ENCODE measurements at regions not wholly inside any gene's neighbourhood (a gene's known extent, or its start where the extent isn't known, plus 50 kb on each side); places are given as distances from the start of the nearest gene placed in this dataset.
A peak's percentile ranks its signal among the peaks of the same experiment; 100 is the strongest.

DNA sequence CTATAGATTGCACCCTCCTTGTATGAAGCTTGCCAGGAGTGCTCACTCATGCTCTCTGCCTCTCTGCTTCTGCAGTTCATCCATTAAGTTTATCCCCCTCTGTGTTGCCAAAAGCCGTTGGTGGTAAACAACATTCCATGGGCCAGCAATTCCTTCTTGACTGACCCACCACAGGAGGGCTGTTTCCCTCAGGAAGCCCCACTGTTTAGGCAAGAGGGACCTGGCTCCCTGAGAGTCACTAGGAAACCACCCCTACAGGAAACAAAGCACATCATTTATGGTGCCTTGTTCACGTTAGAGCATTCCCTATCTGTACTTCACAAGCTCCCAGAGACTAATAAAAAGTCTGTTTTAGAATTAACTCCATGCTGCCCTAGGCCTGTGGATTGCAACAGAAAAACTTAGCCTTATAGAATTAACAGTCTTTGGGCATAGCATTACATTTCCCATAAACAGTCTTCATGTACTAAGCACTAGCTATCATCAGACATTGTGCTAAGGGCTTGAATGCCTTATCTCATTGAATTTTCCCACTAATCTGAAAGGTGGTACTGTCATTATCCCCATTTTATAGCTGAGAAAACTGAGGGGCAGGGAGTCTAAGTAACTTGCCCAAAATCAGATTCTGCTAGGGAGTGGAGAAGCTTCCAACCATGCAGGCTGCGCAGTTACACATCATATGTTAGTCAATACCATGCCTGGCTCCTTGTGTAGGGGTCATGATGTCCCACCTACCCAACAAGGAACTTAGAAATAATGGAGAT is 149.9 kb downstream of the SHQ1 start:
- no peaks in the 10 kb centered on the region for H3K9me3 Mint-ChIP-seq
- H3K4me1 Mint-ChIP-seq (ENCODE audit: low read depth): no peaks in the 10 kb centered on the region
- DNase-seq (no peak), ATAC-seq (no peak)
- H3K27me3 Mint-ChIP-seq (ENCODE audit: low read depth): no peaks in the 10 kb centered on the region
- H3K36me3 Mint-ChIP-seq (ENCODE audit: insufficient read depth): no peaks in the 10 kb centered on the region
- H3K4me3 Mint-ChIP-seq: no peak overlapping the region

- ATAC-seq (no peak), DNase-seq (no peak)
- Mint-ChIP-seq H3K27me3 (ENCODE audit: low read depth) (no peaks in the 10 kb centered on the region), H3K4me3 (no peak overlapping the region), H3K4me1 (ENCODE audit: low read depth) (no peaks in the 10 kb centered on the region), H3K36me3 (ENCODE audit: insufficient read depth) (no peaks in the 10 kb centered on the region), H3K9me3 (no peaks in the 10 kb centered on the region)
Measured at GRCh38 chr3:72697717-72698116, 150.5 kb downstream of the SHQ1 start.

DNA sequence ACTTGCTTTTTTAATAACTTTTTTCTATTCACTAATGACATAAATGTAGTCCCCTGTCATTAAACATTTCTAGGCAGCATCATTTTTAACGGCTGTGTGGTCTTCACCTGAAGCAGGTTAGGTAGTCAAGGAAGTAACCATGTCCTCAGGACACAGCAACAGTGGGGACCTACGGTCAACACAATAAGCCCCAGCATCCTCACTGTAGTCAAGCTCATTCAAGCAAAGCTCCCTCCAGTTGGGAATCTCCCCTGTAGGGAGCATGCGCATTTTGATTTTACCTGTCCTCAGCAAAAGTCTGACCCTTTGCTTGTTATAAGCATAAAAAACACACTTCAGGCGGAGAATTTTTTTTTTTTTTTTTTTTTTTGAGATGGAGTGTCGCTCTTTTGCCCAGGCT is 151.4 kb downstream of the SHQ1 start:
- no peak for DNase-seq
- H3K27me3 Mint-ChIP-seq (ENCODE audit: low read depth): no peaks in the 10 kb centered on the region
- no peaks in the 10 kb centered on the region for H3K36me3 Mint-ChIP-seq (ENCODE audit: insufficient read depth)
- no peaks in the 10 kb centered on the region for H3K9me3 Mint-ChIP-seq
- no peak overlapping the region for H3K4me3 Mint-ChIP-seq
- no peaks in the 10 kb centered on the region for H3K4me1 Mint-ChIP-seq (ENCODE audit: low read depth)
- no peak for ATAC-seq

DNA sequence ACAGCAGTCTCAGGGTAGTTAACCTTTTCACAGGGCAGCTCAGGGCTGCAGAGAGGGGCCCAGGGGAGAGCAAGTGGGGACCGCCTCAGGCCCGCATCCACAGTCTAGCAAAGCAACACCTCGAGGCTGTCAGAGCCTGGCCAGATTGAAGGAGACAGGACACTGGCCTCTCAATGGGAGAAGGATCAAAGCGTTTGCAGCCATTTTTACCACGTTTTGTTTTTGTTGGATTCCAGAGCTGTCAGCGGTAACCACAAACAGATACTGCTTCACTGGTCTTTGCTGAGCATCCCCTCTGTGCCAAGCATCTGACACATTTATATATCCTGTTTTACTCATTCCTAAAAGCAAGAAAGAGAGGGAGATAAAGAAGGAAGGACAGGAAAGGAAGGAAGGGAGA is 153.8 kb downstream of the SHQ1 start:
- H3K9me3 Mint-ChIP-seq: no peaks in the 10 kb centered on the region
- DNase-seq (no peak), ATAC-seq (no peak)
- H3K36me3 Mint-ChIP-seq (ENCODE audit: insufficient read depth): no peaks in the 10 kb centered on the region
- H3K27me3 Mint-ChIP-seq (ENCODE audit: low read depth): no peaks in the 10 kb centered on the region
- H3K4me3 Mint-ChIP-seq: no peak overlapping the region
- H3K4me1 Mint-ChIP-seq (ENCODE audit: low read depth): no peaks in the 10 kb centered on the region

GRCh38 chr3:72692990-72693389 is 155.3 kb downstream of the SHQ1 start:
- H3K9me3 Mint-ChIP-seq: no peaks in the 10 kb centered on the region
- H3K4me3 Mint-ChIP-seq: no peak overlapping the region
- H3K4me1 Mint-ChIP-seq (ENCODE audit: low read depth): no peaks in the 10 kb centered on the region
- DNase-seq (no peak), ATAC-seq (no peak)
- no peaks in the 10 kb centered on the region for H3K27me3 Mint-ChIP-seq (ENCODE audit: low read depth)
- no peaks in the 10 kb centered on the region for H3K36me3 Mint-ChIP-seq (ENCODE audit: insufficient read depth)

DNA sequence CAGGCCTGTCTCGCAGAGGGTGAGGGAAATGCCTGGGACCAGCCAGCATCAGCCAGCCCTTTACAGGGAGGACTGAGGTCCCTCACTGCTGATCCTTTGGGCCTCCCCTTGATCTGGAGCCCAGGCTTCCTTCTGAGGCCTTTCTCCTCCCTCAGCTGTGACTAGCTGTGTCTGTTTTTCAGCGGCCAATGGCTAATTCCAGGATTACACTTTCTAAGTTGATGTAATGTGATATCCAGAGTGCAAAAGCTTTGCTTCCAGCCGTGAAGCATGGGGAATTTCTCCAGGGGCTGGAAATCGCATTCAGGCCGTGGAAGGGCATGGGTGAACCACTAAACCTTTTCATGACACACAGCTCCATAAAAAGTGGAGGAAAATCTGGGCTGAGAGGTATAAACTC is 157.6 kb downstream of the SHQ1 start:
- no peaks in the 10 kb centered on the region for H3K36me3 Mint-ChIP-seq (ENCODE audit: insufficient read depth)
- no peak for ATAC-seq
- H3K4me1 Mint-ChIP-seq (ENCODE audit: low read depth): no peaks in the 10 kb centered on the region

GRCh38 chr3:72682936-72683452 is 165.3 kb downstream of the SHQ1 start:
- no peak for DNase-seq
- Mint-ChIP-seq H3K36me3 (ENCODE audit: insufficient read depth) (no peaks in the 10 kb centered on the region), H3K4me1 (ENCODE audit: low read depth) (peaks cover 6% of the 10 kb centered on the region), H3K4me3 (no peak overlapping the region), H3K27me3 (ENCODE audit: low read depth) (no peaks in the 10 kb centered on the region), H3K9me3 (no peaks in the 10 kb centered on the region)
- ATAC-seq: peak in 1 of 2 donors; percentile 28

More for the DNA sequence above, 157.6 kb downstream of the SHQ1 start:
- H3K4me3 Mint-ChIP-seq: no peak overlapping the region
- H3K9me3 Mint-ChIP-seq: no peaks in the 10 kb centered on the region
- DNase-seq: no peak
- H3K27me3 Mint-ChIP-seq (ENCODE audit: low read depth): no peaks in the 10 kb centered on the region

DNA sequence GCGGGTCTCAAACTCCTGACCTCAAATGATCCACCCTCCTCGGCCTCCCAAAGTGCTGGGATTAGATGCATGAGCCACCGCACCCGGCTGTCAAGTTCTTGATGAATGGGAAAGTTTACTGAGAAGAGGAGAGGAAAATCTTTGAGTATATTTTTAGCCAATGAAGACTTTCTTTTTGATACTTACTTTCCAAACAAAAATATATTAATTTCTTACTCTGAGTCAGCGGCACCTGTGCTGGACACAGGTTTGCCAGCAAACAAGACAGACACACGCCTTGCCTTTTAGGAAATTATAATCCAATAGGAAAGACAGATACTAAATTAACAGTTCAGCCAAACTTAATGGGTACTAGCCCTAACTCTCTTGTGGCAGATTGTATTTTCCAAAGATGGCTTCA is 166.6 kb downstream of the SHQ1 start:
- Mint-ChIP-seq H3K9me3 (no peaks in the 10 kb centered on the region), H3K4me1 (ENCODE audit: low read depth) (peaks cover 6% of the 10 kb centered on the region), H3K4me3 (no peak overlapping the region), H3K36me3 (ENCODE audit: insufficient read depth) (no peaks in the 10 kb centered on the region), H3K27me3 (ENCODE audit: low read depth) (no peaks in the 10 kb centered on the region)
- DNase-seq: no peak
- ATAC-seq: no peak

GRCh38 chr3:72680766-72681165 is 167.5 kb downstream of the SHQ1 start:
- Mint-ChIP-seq H3K4me3 (no peak overlapping the region), H3K4me1 (ENCODE audit: low read depth) (peaks cover 6% of the 10 kb centered on the region), H3K36me3 (ENCODE audit: insufficient read depth) (no peaks in the 10 kb centered on the region), H3K27me3 (ENCODE audit: low read depth) (no peaks in the 10 kb centered on the region), H3K9me3 (no peaks in the 10 kb centered on the region)
- no peak for DNase-seq
- no peak for ATAC-seq

DNA sequence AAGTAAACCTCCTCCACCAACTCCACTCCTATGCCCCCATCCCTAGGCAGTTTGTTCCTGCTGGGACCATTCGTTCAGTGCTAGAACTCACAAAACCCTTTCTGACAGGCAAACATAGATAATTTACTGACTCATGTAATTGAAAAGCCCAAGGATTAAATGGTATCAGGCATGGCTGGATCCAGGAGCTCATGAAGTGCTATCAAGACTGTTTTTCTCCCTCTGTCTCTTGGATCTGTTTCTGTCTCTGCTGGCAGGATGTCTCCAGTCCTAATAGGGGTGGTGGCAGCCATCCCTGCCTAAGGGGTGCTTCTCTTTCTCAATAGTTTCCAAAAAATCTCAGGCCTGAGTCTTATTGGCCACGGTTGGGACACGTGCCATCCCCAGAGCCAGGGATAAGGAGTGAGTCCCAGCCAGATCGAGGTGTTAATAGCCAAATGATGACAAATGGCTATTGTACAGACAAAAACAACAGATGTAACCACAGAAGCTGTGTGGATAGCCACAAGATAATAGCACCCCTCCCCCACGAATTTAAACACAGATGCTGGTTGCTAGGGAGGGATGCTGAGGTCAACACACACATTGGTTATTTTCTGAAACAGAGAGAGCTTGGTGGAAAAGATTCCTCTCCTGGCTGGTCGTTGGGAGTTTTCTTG is 168.6 kb downstream of the SHQ1 start:
- H3K36me3 Mint-ChIP-seq (ENCODE audit: insufficient read depth): no peaks in the 10 kb centered on the region
- no peak overlapping the region for H3K4me3 Mint-ChIP-seq
- no peaks in the 10 kb centered on the region for H3K27me3 Mint-ChIP-seq (ENCODE audit: low read depth)
- peaks cover 6% of the 10 kb centered on the region for H3K4me1 Mint-ChIP-seq (ENCODE audit: low read depth)
- DNase-seq (no peak), ATAC-seq (no peak)
- no peaks in the 10 kb centered on the region for H3K9me3 Mint-ChIP-seq

DNA sequence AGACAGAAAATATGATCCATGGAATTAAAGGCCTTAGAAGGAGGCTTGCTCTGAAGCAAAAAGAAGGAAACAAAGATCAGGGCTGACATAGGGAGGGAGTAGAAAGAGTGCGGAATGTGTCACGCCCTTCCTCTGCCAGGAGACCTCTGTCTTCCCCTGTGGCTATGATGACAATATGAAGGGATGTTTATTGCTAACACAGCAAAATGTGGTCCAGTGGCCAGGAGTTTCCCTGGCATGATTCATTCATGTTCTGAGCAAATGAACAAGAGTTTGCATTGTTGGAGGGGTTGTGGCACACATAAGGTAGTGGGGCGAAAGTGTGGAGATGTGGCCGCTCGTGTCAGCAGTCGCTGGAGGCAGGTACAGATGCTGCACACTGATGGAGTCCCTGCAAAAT is 169.4 kb downstream of the SHQ1 start:
- DNase-seq (no peak), ATAC-seq (peak; percentile 34 to 35)
- Mint-ChIP-seq H3K4me1 (ENCODE audit: low read depth) (peaks cover 6% of the 10 kb centered on the region), H3K4me3 (no peak overlapping the region), H3K27me3 (ENCODE audit: low read depth) (no peaks in the 10 kb centered on the region), H3K36me3 (ENCODE audit: insufficient read depth) (no peaks in the 10 kb centered on the region), H3K9me3 (no peaks in the 10 kb centered on the region)

GRCh38 chr3:72678380-72678779 is 169.9 kb downstream of the SHQ1 start:
- Mint-ChIP-seq H3K4me3 (no peak overlapping the region), H3K36me3 (ENCODE audit: insufficient read depth) (no peaks in the 10 kb centered on the region), H3K27me3 (ENCODE audit: low read depth) (no peaks in the 10 kb centered on the region), H3K9me3 (no peaks in the 10 kb centered on the region), H3K4me1 (ENCODE audit: low read depth) (peaks cover 6% of the 10 kb centered on the region)
- no peak for ATAC-seq
- DNase-seq: no peak

GRCh38 chr3:72675243-72675642 is 173.0 kb downstream of the SHQ1 start:
- Mint-ChIP-seq H3K9me3 (no peaks in the 10 kb centered on the region), H3K27me3 (ENCODE audit: low read depth) (no peaks in the 10 kb centered on the region), H3K36me3 (ENCODE audit: insufficient read depth) (no peaks in the 10 kb centered on the region), H3K4me1 (ENCODE audit: low read depth) (peaks cover under 1% of the 10 kb centered on the region), H3K4me3 (no peak overlapping the region)
- ATAC-seq (no peak), DNase-seq (no peak)

GRCh38 chr3:72673011-72673771 is 175.1 kb downstream of the SHQ1 start:
- no peaks in the 10 kb centered on the region for H3K9me3 Mint-ChIP-seq
- no peaks in the 10 kb centered on the region for H3K36me3 Mint-ChIP-seq (ENCODE audit: insufficient read depth)
- no peak overlapping the region for H3K4me3 Mint-ChIP-seq
- H3K4me1 Mint-ChIP-seq (ENCODE audit: low read depth): no peaks in the 10 kb centered on the region
- H3K27me3 Mint-ChIP-seq (ENCODE audit: low read depth): no peaks in the 10 kb centered on the region
- DNase-seq (no peak), ATAC-seq (no peak)

Data from activated T-cell treated with anti-CD3 and anti-CD28 coated beads, Interleukin-2, amount 50 U/mL, for 4 hours (primary cell).